ENCODE measurements at regions not wholly inside any gene's neighbourhood (a gene's known extent, or its start where the extent isn't known, plus 50 kb on each side); places are given as distances from the start of the nearest gene placed in this dataset.

GRCh38 chr12:115261691-115262398 lies 577.9 kb upstream of the TBX3 start:
- DNase-seq (ENCODE audit: low read depth) = no peak
- TF ChIP-seq POLR2A (IDR thresholded peaks at IDR 0.05; ENCODE audit: extremely low read depth, insufficient read length) (no peak), MYC (IDR thresholded peaks at IDR 0.05; ENCODE audit: low read depth, low read length) (no peak), MAX (IDR thresholded peaks at IDR 0.05; ENCODE audit: low read depth, low read length) (no peak)
- TF ChIP-seq, protein P1, sequence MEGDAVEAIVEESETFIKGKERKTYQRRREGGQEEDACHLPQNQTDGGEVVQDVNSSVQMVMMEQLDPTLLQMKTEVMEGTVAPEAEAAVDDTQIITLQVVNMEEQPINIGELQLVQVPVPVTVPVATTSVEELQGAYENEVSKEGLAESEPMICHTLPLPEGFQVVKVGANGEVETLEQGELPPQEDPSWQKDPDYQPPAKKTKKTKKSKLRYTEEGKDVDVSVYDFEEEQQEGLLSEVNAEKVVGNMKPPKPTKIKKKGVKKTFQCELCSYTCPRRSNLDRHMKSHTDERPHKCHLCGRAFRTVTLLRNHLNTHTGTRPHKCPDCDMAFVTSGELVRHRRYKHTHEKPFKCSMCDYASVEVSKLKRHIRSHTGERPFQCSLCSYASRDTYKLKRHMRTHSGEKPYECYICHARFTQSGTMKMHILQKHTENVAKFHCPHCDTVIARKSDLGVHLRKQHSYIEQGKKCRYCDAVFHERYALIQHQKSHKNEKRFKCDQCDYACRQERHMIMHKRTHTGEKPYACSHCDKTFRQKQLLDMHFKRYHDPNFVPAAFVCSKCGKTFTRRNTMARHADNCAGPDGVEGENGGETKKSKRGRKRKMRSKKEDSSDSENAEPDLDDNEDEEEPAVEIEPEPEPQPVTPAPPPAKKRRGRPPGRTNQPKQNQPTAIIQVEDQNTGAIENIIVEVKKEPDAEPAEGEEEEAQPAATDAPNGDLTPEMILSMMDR (IDR thresholded peaks at IDR 0.05; ENCODE audit: low read depth, low read length) = no peak
- no peak overlapping the region for H3K4me3 ChIP-seq (ENCODE audit: low read depth, low read length)

DNA sequence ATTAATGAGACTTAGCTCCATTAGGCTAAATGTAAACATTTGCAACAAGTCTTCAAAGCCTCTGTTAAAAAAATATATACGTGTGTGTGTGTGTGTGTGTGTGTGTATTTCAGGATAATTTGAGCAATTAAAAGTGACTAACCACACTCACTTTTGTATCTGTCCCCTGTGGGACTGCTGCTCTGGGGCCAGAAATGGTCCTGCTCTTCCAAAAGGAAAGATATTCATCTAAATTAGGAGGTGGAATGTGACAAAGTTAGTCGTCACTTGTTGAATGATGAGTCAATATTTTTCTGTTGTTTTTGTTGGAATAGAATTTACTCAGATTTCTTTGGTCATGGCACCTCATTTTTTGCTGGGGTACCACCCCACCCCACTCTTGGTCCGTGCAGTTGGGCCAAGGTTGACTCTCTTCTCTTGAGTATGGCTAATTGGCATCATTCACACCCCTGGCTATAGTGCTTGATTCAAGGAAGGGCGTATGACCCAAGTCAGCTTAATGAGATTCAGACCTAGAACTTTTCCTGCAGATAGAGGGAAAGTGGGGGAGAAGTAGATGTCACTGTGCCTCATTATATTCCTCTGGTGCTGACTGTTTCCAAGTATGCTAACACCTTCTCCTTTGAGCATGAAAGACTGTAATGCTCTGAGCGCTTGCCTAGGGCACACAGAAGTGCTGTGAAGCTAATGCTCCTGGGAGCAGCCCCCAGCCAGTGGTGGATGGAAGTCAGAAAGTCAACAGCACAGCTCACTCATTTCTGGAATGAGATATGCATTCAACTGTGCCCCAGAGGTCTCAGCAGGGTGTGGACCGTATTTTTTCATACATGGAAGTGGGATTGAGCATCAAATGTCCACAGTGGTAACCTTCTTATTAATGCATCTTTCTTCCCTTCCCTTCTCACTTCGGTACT lies 577.0 kb upstream of the TBX3 start:
- DNase-seq (ENCODE audit: low read depth) = no peak

GRCh38 chr12:115259968-115260747 lies 576.2 kb upstream of the TBX3 start:
- no peak for DNase-seq (ENCODE audit: low read depth)
- TF ChIP-seq, protein P1 (IDR thresholded peaks at IDR 0.05; ENCODE audit: low read depth, low read length) = no peak
- no peak for TF ChIP-seq POLR2A (IDR thresholded peaks at IDR 0.05; ENCODE audit: extremely low read depth, insufficient read length)
- TF ChIP-seq MAX (IDR thresholded peaks at IDR 0.05; ENCODE audit: low read depth, low read length) = no peak
- TF ChIP-seq MYC (IDR thresholded peaks at IDR 0.05; ENCODE audit: low read depth, low read length) = no peak
- no peak overlapping the region for H3K4me3 ChIP-seq (ENCODE audit: low read depth, low read length)

More for the DNA sequence above, 577.0 kb upstream of the TBX3 start:
- no peak for TF ChIP-seq POLR2A (IDR thresholded peaks at IDR 0.05; ENCODE audit: extremely low read depth, insufficient read length)
- TF ChIP-seq MAX (IDR thresholded peaks at IDR 0.05; ENCODE audit: low read depth, low read length) = no peak
- TF ChIP-seq MYC (IDR thresholded peaks at IDR 0.05; ENCODE audit: low read depth, low read length) = no peak
- TF ChIP-seq, protein P1 (IDR thresholded peaks at IDR 0.05; ENCODE audit: low read depth, low read length) = no peak
- no peak overlapping the region for H3K4me3 ChIP-seq (ENCODE audit: low read depth, low read length)

DNA sequence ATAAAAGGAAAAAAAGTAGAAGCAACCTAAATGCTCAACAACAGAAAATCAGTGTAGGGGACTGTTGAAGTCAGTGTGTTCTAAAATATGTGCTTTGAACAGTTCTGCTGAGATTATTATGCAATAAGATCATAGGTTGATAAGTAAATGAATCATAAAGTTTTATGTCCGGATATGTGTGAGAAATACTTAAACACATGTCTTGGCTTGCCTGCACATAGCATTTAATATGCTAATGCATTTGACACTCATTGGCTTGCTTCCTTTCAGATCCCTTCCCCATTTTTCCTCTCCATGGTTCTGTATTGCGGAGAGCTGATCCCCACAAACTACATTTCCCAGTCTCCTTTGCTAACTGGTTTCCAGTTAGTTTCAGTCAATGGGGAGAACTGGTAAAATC lies 573.8 kb upstream of the TBX3 start:
- no peak overlapping the region for H3K4me3 ChIP-seq (ENCODE audit: low read depth, low read length)
- no peak for DNase-seq (ENCODE audit: low read depth)
- no peak for TF ChIP-seq MAX (IDR thresholded peaks at IDR 0.05; ENCODE audit: low read depth, low read length)
- TF ChIP-seq, protein P1 (IDR thresholded peaks at IDR 0.05; ENCODE audit: low read depth, low read length) = no peak
- TF ChIP-seq MYC (IDR thresholded peaks at IDR 0.05; ENCODE audit: low read depth, low read length) = no peak

- no peak for DNase-seq (ENCODE audit: low read depth)
- TF ChIP-seq MAX (IDR thresholded peaks at IDR 0.05; ENCODE audit: low read depth, low read length) = no peak
- no peak for TF ChIP-seq POLR2A (IDR thresholded peaks at IDR 0.05; ENCODE audit: extremely low read depth, insufficient read length)
- TF ChIP-seq, protein P1 (IDR thresholded peaks at IDR 0.05; ENCODE audit: low read depth, low read length) = no peak
- TF ChIP-seq MYC (IDR thresholded peaks at IDR 0.05; ENCODE audit: low read depth, low read length) = no peak
- no peak overlapping the region for H3K4me3 ChIP-seq (ENCODE audit: low read depth, low read length)
These were observed 572.0 kb upstream of the TBX3 start for GRCh38 chr12:115255962-115256361.
